HEK293T (cell line): ENCODE measurements at regions not wholly inside any gene's neighbourhood (a gene's known extent, or its start where the extent isn't known, plus 50 kb on each side); places are given as distances from the start of the nearest gene placed in this dataset.
"Not testable (repeated sequence)": the region's sequence is repeated elsewhere in the genome, so short reads cannot be mapped to it uniquely, and the experiment has no call there.

Experiments
- CTCF ChIA-PET: fragments of 350-600 bp; formaldehyde crosslinking; extraction: SDS; loops from one replicate; lab custom pipeline; 2021; ENCODE audit warnings: antibody characterized with exemption, inconsistent platforms; lab: Yijun Ruan, JAX
- POLR2A ChIA-PET: fragments of 350-600 bp; formaldehyde crosslinking; extraction: SDS; loops from one replicate; lab custom pipeline; 2020; ENCODE audit warnings: antibody characterized with exemption, inconsistent platforms; lab: Yijun Ruan, JAX
- DNase-seq: peaks from one replicate; pipeline ENCODE4 v3.0.0; 2012; ENCODE audit warnings: mixed read lengths; ENCODE audit errors: extremely low spot score
- ARNT ChIP-seq: fragments of 450-650 bp; IDR thresholded peaks from 2 replicates; pipeline ENCODE4 v1.6.1; 2017; ENCODE audit warnings: mild to moderate bottlenecking
- BHLHE40 ChIP-seq: fragments of 450-650 bp; IDR thresholded peaks from 2 replicates; pipeline ENCODE4 v1.6.1; 2016; ENCODE audit warnings: mild to moderate bottlenecking, moderate library complexity, borderline replicate concordance
- CTBP1 ChIP-seq: fragments of 450-650 bp; IDR thresholded peaks from 2 replicates; pipeline ENCODE4 v1.6.1; 2016; ENCODE audit warnings: borderline replicate concordance
- ELF4 ChIP-seq: fragments of 450-650 bp; IDR thresholded peaks from 2 replicates; pipeline ENCODE4 v1.6.1; 2017; ENCODE audit warnings: antibody characterized with exemption
- FOXA1 ChIP-seq: fragments of 450-650 bp; IDR thresholded peaks from 2 replicates; pipeline ENCODE4 v1.6.1; 2016; ENCODE audit warnings: mild to moderate bottlenecking
- FOXK2 ChIP-seq: fragments of 450-650 bp; IDR thresholded peaks from 2 replicates; pipeline ENCODE4 v1.6.1; 2016; ENCODE audit warnings: mild to moderate bottlenecking
- FOXM1 ChIP-seq: fragments of 450-650 bp; IDR thresholded peaks from 2 replicates; pipeline ENCODE4 v1.6.1; 2017; ENCODE audit warnings: mild to moderate bottlenecking, borderline replicate concordance
- HDGF ChIP-seq: fragments of 450-650 bp; IDR thresholded peaks from 2 replicates; pipeline ENCODE4 v1.6.1; 2017; ENCODE audit warnings: antibody characterized with exemption, borderline replicate concordance
- L3MBTL2 ChIP-seq: fragments of 450-650 bp; conservative IDR thresholded peaks from 2 replicates; pipeline ENCODE4 v1.6.1; 2016; ENCODE audit warnings: mild to moderate bottlenecking
- LEF1 ChIP-seq: fragments of 450-650 bp; IDR thresholded peaks from 2 replicates; pipeline ENCODE4 v1.6.1; 2017; ENCODE audit warnings: mild to moderate bottlenecking, borderline replicate concordance
- NFRKB ChIP-seq: fragments of 450-650 bp; IDR thresholded peaks from 2 replicates; pipeline ENCODE4 v1.6.1; 2016; ENCODE audit warnings: mild to moderate bottlenecking, moderate library complexity
- PKNOX1 ChIP-seq: fragments of 450-650 bp; IDR thresholded peaks from 2 replicates; pipeline ENCODE4 v1.6.1; 2016
- SP1 ChIP-seq: fragments of 450-650 bp; IDR thresholded peaks from 2 replicates; pipeline ENCODE4 v1.6.1; 2017
- SUZ12 ChIP-seq: fragments of 450-650 bp; IDR thresholded peaks from 2 replicates; pipeline ENCODE4 v1.6.1; 2016; ENCODE audit warnings: mild to moderate bottlenecking
- TARDBP ChIP-seq: fragments of 450-650 bp; IDR thresholded peaks from 2 replicates; pipeline ENCODE4 v1.6.1; 2016
- ZNF384 ChIP-seq: fragments of 450-650 bp; IDR thresholded peaks from 2 replicates; pipeline ENCODE4 v1.6.1; 2016

GRCh38 chr12:127810041-127810440, 456.9 kb upstream of the TMEM132C start:
- TF ChIP-seq FOXM1, result no peak
- TF ChIP-seq ELF4, result no peak
- TF ChIP-seq FOXA1, result no peak
- no peak for TF ChIP-seq FOXK2
- TF ChIP-seq CTBP1, result no peak
- no peak for TF ChIP-seq ZNF384
- TF ChIP-seq SUZ12, result no peak
- TF ChIP-seq PKNOX1, result no peak
- TF ChIP-seq NFRKB, result no peak
- no peak for TF ChIP-seq LEF1
- TF ChIP-seq BHLHE40, result no peak
- no peak for TF ChIP-seq L3MBTL2
- no peak for TF ChIP-seq TARDBP
- no peak for TF ChIP-seq HDGF
- TF ChIP-seq ARNT, result no peak
- ChIA-PET CTCF (no interaction called here), POLR2A (no interaction called here)
- no peak for DNase-seq

- DNase-seq, CTCF ChIA-PET, POLR2A ChIA-PET: not testable (repeated sequence)
These were observed 456.5 kb upstream of the TMEM132C start for GRCh38 chr12:127810459-127810858.

GRCh38 chr12:127811988-127812387, 455.0 kb upstream of the TMEM132C start:
- ChIA-PET POLR2A (no interaction called here), CTCF (no interaction called here)
- TF ChIP-seq ELF4, result no peak
- TF ChIP-seq BHLHE40, result no peak
- no peak for TF ChIP-seq HDGF
- no peak for TF ChIP-seq FOXA1
- TF ChIP-seq TARDBP, result no peak
- no peak for TF ChIP-seq ARNT
- no peak for TF ChIP-seq SP1
- TF ChIP-seq PKNOX1, result no peak
- no peak for TF ChIP-seq SUZ12
- no peak for TF ChIP-seq ZNF384
- no peak for TF ChIP-seq FOXK2
- no peak for TF ChIP-seq L3MBTL2
- TF ChIP-seq FOXM1, result no peak
- no peak for TF ChIP-seq CTBP1
- no peak for TF ChIP-seq NFRKB
- no peak for TF ChIP-seq LEF1
- no peak for DNase-seq

- no peak for DNase-seq
- ChIA-PET POLR2A (no interaction called here), CTCF (no interaction called here)
- TF ChIP-seq SP1 (no peak), TARDBP (no peak), FOXM1 (no peak), FOXA1 (no peak), HDGF (no peak), CTBP1 (no peak), ELF4 (no peak), ZNF384 (no peak), BHLHE40 (no peak), FOXK2 (no peak), L3MBTL2 (no peak)
These were observed 453.8 kb upstream of the TMEM132C start for GRCh38 chr12:127813147-127813546.

GRCh38 chr12:127819056-127819455, 447.9 kb upstream of the TMEM132C start:
- no peak for DNase-seq
- TF ChIP-seq BHLHE40, result no peak
- no peak for TF ChIP-seq ZNF384
- TF ChIP-seq ARNT, result no peak
- TF ChIP-seq SP1, result no peak
- TF ChIP-seq LEF1, result no peak
- TF ChIP-seq TARDBP, result no peak
- TF ChIP-seq CTBP1, result no peak
- no peak for TF ChIP-seq FOXK2
- TF ChIP-seq ELF4, result no peak
- no peak for TF ChIP-seq L3MBTL2
- no peak for TF ChIP-seq NFRKB
- no peak for TF ChIP-seq HDGF
- TF ChIP-seq FOXM1, result no peak
- CTCF ChIA-PET, result interaction anchor here (0.6 kb wide), 1 partner anchor 572 kb away, joined by 3 read pairs; no protein-coding TSS in a partner anchor
- POLR2A ChIA-PET, result no interaction called here

- no peak for DNase-seq
- ChIA-PET POLR2A (no interaction called here), CTCF (no interaction called here)
- no peak for TF ChIP-seq ZNF384
- no peak for TF ChIP-seq SUZ12
- no peak for TF ChIP-seq ARNT
These were observed 446.7 kb upstream of the TMEM132C start for GRCh38 chr12:127820271-127820670.

- TF ChIP-seq TARDBP (no peak), PKNOX1 (no peak), CTBP1 (no peak), ELF4 (no peak), ARNT (no peak), FOXA1 (no peak), BHLHE40 (no peak), FOXK2 (no peak), FOXM1 (no peak), HDGF (no peak), SUZ12 (no peak), SP1 (no peak), L3MBTL2 (no peak), ZNF384 (no peak), LEF1 (no peak)
These were observed 446.1 kb upstream of the TMEM132C start for GRCh38 chr12:127820846-127821245.

More at GRCh38 chr12:127820846-127821245, 446.1 kb upstream of the TMEM132C start:
- ChIA-PET POLR2A (no interaction called here), CTCF (no interaction called here)
- no peak for DNase-seq
